IPS-18a (cell line): ENCODE measurements at regions not wholly inside any gene's neighbourhood (a gene's known extent, or its start where the extent isn't known, plus 50 kb on each side); places are given as distances from the start of the nearest gene placed in this dataset.

Source experiments
- H3K27ac ChIP-seq: one replicate; pipeline ENCODE4 v1.5.1; 2013; ENCODE audit warnings: low read length
- H3K27me3 ChIP-seq: one replicate; pipeline ENCODE4 v1.6.1; 2013; ENCODE audit warnings: mild to moderate bottlenecking, low read length; ENCODE audit not compliant: control insufficient read depth, insufficient read depth
- H3K36me3 ChIP-seq: one replicate; pipeline ENCODE4 v1.6.1; 2013; ENCODE audit warnings: low read depth, low read length; ENCODE audit not compliant: control insufficient read depth
- H3K4me1 ChIP-seq: one replicate; pipeline ENCODE4 v1.6.1; 2013; ENCODE audit warnings: low read depth, low read length; ENCODE audit not compliant: control insufficient read depth
- H3K4me3 ChIP-seq: one replicate; pipeline ENCODE4 v1.5.1; 2013; ENCODE audit warnings: low read length
- H3K9ac ChIP-seq: one replicate; pipeline ENCODE4 v1.6.1; 2013; ENCODE audit warnings: mild to moderate bottlenecking, low read length, moderate library complexity
- H3K9me3 ChIP-seq: one replicate; pipeline ENCODE4 v1.6.1; 2013; ENCODE audit warnings: low read depth, low read length; ENCODE audit not compliant: control insufficient read depth

GRCh38 chr1:38131024-38131585 lies 84.5 kb upstream of the POU3F1 start:
- no peaks in the 10 kb centered on the region for H3K9me3 ChIP-seq
- H3K4me1 ChIP-seq = peaks cover 9% of the 10 kb centered on the region
- peaks cover 5% of the 10 kb centered on the region for H3K27me3 ChIP-seq
- no peak overlapping the region for H3K27ac ChIP-seq
- H3K4me3 ChIP-seq = no peak overlapping the region
- no peaks in the 10 kb centered on the region for H3K36me3 ChIP-seq
- no peak overlapping the region for H3K9ac ChIP-seq

GRCh38 chr1:38129971-38130370 lies 83.4 kb upstream of the POU3F1 start:
- no peak overlapping the region for H3K9ac ChIP-seq
- no peak overlapping the region for H3K4me3 ChIP-seq
- H3K27ac ChIP-seq = no peak overlapping the region
- H3K36me3 ChIP-seq = no peaks in the 10 kb centered on the region
- H3K4me1 ChIP-seq = peaks cover 10% of the 10 kb centered on the region
- no peaks in the 10 kb centered on the region for H3K27me3 ChIP-seq
- H3K9me3 ChIP-seq = no peaks in the 10 kb centered on the region

- Histone ChIP-seq H3K4me1 (peaks cover 13% of the 10 kb centered on the region), H3K9ac (no peak overlapping the region), H3K4me3 (no peak overlapping the region)
Observed at GRCh38 chr1:38129473-38129872, 82.9 kb upstream of the POU3F1 start.

GRCh38 chr1:38128926-38129453 lies 82.4 kb upstream of the POU3F1 start:
- Histone ChIP-seq H3K27me3 (no peaks in the 10 kb centered on the region), H3K4me3 (no peak overlapping the region), H3K4me1 (peaks cover 13% of the 10 kb centered on the region), H3K9me3 (no peaks in the 10 kb centered on the region), H3K36me3 (no peaks in the 10 kb centered on the region), H3K27ac (no peak overlapping the region), H3K9ac (no peak overlapping the region)

More at GRCh38 chr1:38129473-38129872, 82.9 kb upstream of the POU3F1 start:
- Histone ChIP-seq H3K9me3 (no peaks in the 10 kb centered on the region), H3K36me3 (no peaks in the 10 kb centered on the region), H3K27me3 (no peaks in the 10 kb centered on the region), H3K27ac (no peak overlapping the region)

- Histone ChIP-seq H3K9me3 (no peaks in the 10 kb centered on the region), H3K27me3 (no peaks in the 10 kb centered on the region), H3K27ac (no peak overlapping the region), H3K4me3 (no peak overlapping the region), H3K36me3 (no peaks in the 10 kb centered on the region), H3K4me1 (peaks cover 13% of the 10 kb centered on the region), H3K9ac (no peak overlapping the region)
Observed at GRCh38 chr1:38128511-38128910, 81.9 kb upstream of the POU3F1 start.

GRCh38 chr1:38127428-38127827 lies 80.8 kb upstream of the POU3F1 start:
- Histone ChIP-seq H3K4me3 (no peak overlapping the region), H3K27me3 (no peaks in the 10 kb centered on the region), H3K27ac (no peak overlapping the region), H3K9me3 (no peaks in the 10 kb centered on the region), H3K36me3 (no peaks in the 10 kb centered on the region), H3K4me1 (peaks cover 13% of the 10 kb centered on the region), H3K9ac (no peak overlapping the region)

- no peak overlapping the region for H3K9ac ChIP-seq
- H3K27me3 ChIP-seq = no peaks in the 10 kb centered on the region
- peaks cover 13% of the 10 kb centered on the region for H3K4me1 ChIP-seq
- no peak overlapping the region for H3K27ac ChIP-seq
- H3K9me3 ChIP-seq = no peaks in the 10 kb centered on the region
- no peaks in the 10 kb centered on the region for H3K36me3 ChIP-seq
- H3K4me3 ChIP-seq = no peak overlapping the region
Observed at GRCh38 chr1:38126970-38127369, 80.4 kb upstream of the POU3F1 start.

- peaks cover 13% of the 10 kb centered on the region for H3K4me1 ChIP-seq
- H3K4me3 ChIP-seq = no peak overlapping the region
- H3K27ac ChIP-seq = no peak overlapping the region
- no peaks in the 10 kb centered on the region for H3K27me3 ChIP-seq
- no peak overlapping the region for H3K9ac ChIP-seq
- H3K36me3 ChIP-seq = no peaks in the 10 kb centered on the region
- no peaks in the 10 kb centered on the region for H3K9me3 ChIP-seq
Observed at GRCh38 chr1:38125837-38126520, 79.4 kb upstream of the POU3F1 start.

GRCh38 chr1:38125016-38125415 lies 78.4 kb upstream of the POU3F1 start:
- H3K27ac ChIP-seq = no peak overlapping the region
- peaks cover 13% of the 10 kb centered on the region for H3K4me1 ChIP-seq
- H3K4me3 ChIP-seq = no peak overlapping the region
- H3K9ac ChIP-seq = no peak overlapping the region
- H3K9me3 ChIP-seq = no peaks in the 10 kb centered on the region
- no peaks in the 10 kb centered on the region for H3K27me3 ChIP-seq
- H3K36me3 ChIP-seq = no peaks in the 10 kb centered on the region

GRCh38 chr1:38123356-38124135 lies 77.0 kb upstream of the POU3F1 start:
- H3K9me3 ChIP-seq = no peaks in the 10 kb centered on the region

GRCh38 chr1:38121231-38121680 lies 74.7 kb upstream of the POU3F1 start:
- H3K27me3 ChIP-seq = no peaks in the 10 kb centered on the region
- no peaks in the 10 kb centered on the region for H3K9me3 ChIP-seq
- H3K27ac ChIP-seq = no peak overlapping the region
- H3K36me3 ChIP-seq = no peaks in the 10 kb centered on the region
- H3K4me1 ChIP-seq = peaks cover 10% of the 10 kb centered on the region
- no peak overlapping the region for H3K9ac ChIP-seq
- no peak overlapping the region for H3K4me3 ChIP-seq

More at GRCh38 chr1:38123356-38124135, 77.0 kb upstream of the POU3F1 start:
- Histone ChIP-seq H3K4me1 (peaks cover 10% of the 10 kb centered on the region), H3K27me3 (no peaks in the 10 kb centered on the region), H3K4me3 (no peak overlapping the region), H3K27ac (no peak overlapping the region), H3K36me3 (no peaks in the 10 kb centered on the region), H3K9ac (no peak overlapping the region)
